ENCODE measurements at regions not wholly inside any gene's neighbourhood (a gene's known extent, or its start where the extent isn't known, plus 50 kb on each side); places are given as distances from the start of the nearest gene placed in this dataset.
"Not testable (repeated sequence)": the region's sequence is repeated elsewhere in the genome, so short reads cannot be mapped to it uniquely, and the experiment has no call there.

DNA sequence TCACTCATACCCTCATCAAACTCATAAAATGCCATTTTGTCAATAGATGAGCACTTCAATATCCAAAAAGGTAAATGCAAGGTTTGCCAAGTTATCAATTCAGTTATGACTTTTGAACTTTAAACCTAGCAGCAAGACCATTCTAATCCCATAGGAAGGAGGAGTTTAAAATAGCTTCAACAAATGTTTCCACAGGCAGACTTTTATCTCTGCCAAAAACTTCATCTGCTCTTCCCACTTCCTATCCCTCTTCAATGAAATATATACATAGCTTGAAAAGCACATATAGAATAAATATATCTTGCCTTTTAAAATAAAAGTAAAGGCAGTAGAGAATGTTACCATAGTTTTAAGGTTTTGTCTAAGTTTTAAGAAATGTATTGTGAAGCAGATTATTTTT, 1749.1 kb upstream of the SEL1L start:
- no peaks in the 10 kb centered on the region for H3K36me3 ChIP-seq (ENCODE audit: control insufficient read depth in 1 of 2, insufficient read depth in 2 of 2, low read length in 1 of 2)
- intact Hi-C loops (cut with DNase I) = no loop called here
- DNase-seq (no peak), ATAC-seq (ENCODE audit: low FRiP score) (no peak)
- H3K27ac ChIP-seq (ENCODE audit: low read depth in 1 of 2, low read length in 2 of 2) = no peak overlapping the region
- no peaks in the 10 kb centered on the region for H3K4me1 ChIP-seq (ENCODE audit: control insufficient read depth in 1 of 2, insufficient read depth in 2 of 2, low read length in 2 of 2)
- H3K4me3 ChIP-seq (ENCODE audit: low read length in 2 of 2) = no peak overlapping the region
- no peaks in the 10 kb centered on the region for H3K27me3 ChIP-seq (ENCODE audit: control insufficient read depth in 1 of 2, insufficient read depth in 2 of 2, low read length in 1 of 2)
- H3K9me3 ChIP-seq (ENCODE audit: control insufficient read depth, low read length) = no peaks in the 10 kb centered on the region

DNA sequence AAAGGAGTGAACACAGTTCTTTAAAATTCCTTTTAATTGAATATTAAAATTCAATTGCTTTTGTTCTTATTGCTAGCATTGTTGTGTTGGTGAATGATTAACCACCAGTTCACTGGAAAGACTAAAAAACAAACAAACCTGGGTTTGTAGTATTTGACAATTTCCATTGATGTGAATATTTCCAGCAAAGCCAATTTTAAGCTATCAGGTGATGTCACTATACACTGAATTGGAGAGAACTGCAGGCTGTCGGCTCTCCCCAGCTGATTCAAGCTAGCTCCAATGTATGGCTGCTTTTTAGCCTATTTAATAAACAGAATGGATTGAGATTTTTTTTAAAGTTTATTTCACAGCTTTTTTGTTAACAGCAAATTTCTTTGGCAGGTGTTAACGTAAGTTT, 1753.6 kb upstream of the SEL1L start:
- H3K4me1 ChIP-seq (ENCODE audit: control insufficient read depth in 1 of 2, insufficient read depth in 2 of 2, low read length in 2 of 2) = no peaks in the 10 kb centered on the region
- no peak for DNase-seq
- no peaks in the 10 kb centered on the region for H3K9me3 ChIP-seq (ENCODE audit: control insufficient read depth, low read length)
- intact Hi-C loops (cut with DNase I) = no loop called here
- H3K27me3 ChIP-seq (ENCODE audit: control insufficient read depth in 1 of 2, insufficient read depth in 2 of 2, low read length in 1 of 2) = peaks cover 0 to 1% of the 10 kb centered on the region in 2 donors
- WGBS, 2 donors = 92 to 94% methylated on average over 2 of the region's 2 CpGs
- no peaks in the 10 kb centered on the region for H3K36me3 ChIP-seq (ENCODE audit: control insufficient read depth in 1 of 2, insufficient read depth in 2 of 2, low read length in 1 of 2)
- no peak overlapping the region for H3K27ac ChIP-seq (ENCODE audit: low read depth in 1 of 2, low read length in 2 of 2)
- no peak overlapping the region for H3K4me3 ChIP-seq (ENCODE audit: low read length in 2 of 2)
- ATAC-seq (ENCODE audit: low FRiP score) = no peak

DNA sequence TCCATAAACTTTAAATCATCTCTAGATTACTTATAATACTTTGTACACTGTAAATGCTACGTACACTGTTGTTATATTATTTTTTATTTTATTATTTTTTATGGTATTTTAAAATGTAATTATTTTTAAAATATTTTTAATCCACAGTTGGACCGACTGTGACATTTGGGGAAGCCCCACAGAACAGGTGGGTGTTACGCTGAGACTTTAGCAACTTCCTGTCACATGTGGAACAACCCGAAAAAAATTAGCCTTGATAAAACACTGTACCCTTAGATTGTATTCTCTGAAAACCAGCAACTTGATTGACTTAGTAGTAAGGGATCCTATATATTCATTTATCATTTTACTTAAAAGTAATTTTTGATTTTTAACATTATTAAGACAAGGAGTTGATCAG, 1755.7 kb upstream of the SEL1L start:
- intact Hi-C loops (cut with DNase I) = no loop called here
- Histone ChIP-seq H3K9me3 (ENCODE audit: control insufficient read depth, low read length) (no peaks in the 10 kb centered on the region), H3K4me3 (ENCODE audit: low read length in 2 of 2) (no peak overlapping the region), H3K27ac (ENCODE audit: low read depth in 1 of 2, low read length in 2 of 2) (no peak overlapping the region), H3K4me1 (ENCODE audit: control insufficient read depth in 1 of 2, insufficient read depth in 2 of 2, low read length in 2 of 2) (no peaks in the 10 kb centered on the region), H3K36me3 (ENCODE audit: control insufficient read depth in 1 of 2, insufficient read depth in 2 of 2, low read length in 1 of 2) (no peaks in the 10 kb centered on the region), H3K27me3 (ENCODE audit: control insufficient read depth in 1 of 2, insufficient read depth in 2 of 2, low read length in 1 of 2) (peaks cover 0 to 1% of the 10 kb centered on the region in 2 donors)
- WGBS, 2 donors = 88 to 89% methylated on average over 4 of the region's 4 CpGs
- no peak for DNase-seq
- ATAC-seq (ENCODE audit: low FRiP score) = no peak

DNA sequence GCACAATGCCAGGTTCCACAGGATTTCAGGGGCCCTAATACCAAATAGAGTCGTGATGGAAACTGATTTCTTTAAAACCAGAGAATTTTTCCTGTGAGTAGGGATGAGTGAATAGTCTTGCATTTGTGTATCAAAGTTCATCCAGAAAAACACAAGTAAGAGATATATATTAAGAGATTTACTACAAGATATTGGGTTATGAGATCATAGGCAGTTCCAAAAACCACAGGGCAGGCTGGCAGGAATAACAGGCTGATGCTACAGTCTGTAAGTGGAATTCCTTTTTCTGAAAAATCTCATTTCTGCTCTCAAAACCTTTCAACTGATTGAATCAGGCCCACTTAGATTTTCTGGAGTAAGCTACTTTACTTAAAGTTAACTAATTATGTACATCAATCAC, 1756.2 kb upstream of the SEL1L start:
- Histone ChIP-seq H3K27me3 (ENCODE audit: control insufficient read depth in 1 of 2, insufficient read depth in 2 of 2, low read length in 1 of 2) (peaks cover 0 to 1% of the 10 kb centered on the region in 2 donors), H3K4me1 (ENCODE audit: control insufficient read depth in 1 of 2, insufficient read depth in 2 of 2, low read length in 2 of 2) (no peaks in the 10 kb centered on the region), H3K4me3 (ENCODE audit: low read length in 2 of 2) (no peak overlapping the region), H3K36me3 (ENCODE audit: control insufficient read depth in 1 of 2, insufficient read depth in 2 of 2, low read length in 1 of 2) (no peaks in the 10 kb centered on the region), H3K27ac (ENCODE audit: low read depth in 1 of 2, low read length in 2 of 2) (no peak overlapping the region), H3K9me3 (ENCODE audit: control insufficient read depth, low read length) (no peaks in the 10 kb centered on the region)
- ATAC-seq (ENCODE audit: low FRiP score) (no peak), DNase-seq (no peak)
- 73 to 79% methylated on average over 1 of the region's 1 CpG for WGBS, 2 donors
- intact Hi-C loops (cut with DNase I) = no loop called here

DNA sequence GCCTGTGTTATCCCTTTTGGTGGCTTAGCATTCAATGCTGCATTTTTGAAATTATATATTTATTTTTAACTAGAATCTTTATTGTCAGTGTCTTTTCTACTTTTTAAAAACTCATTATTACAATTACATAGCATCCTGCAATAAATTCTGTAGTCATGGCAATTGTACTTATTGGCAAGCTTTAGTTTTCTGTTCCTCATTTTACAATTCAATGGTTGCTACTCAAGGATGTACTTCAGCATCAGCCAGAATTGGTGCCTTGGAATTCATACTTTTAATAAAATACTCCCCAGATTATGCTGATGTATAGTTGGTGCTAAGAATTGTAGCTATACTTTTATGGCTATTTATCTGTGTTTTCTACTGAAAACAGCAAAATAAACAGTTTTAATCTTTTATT, 1756.8 kb upstream of the SEL1L start:
- ATAC-seq (ENCODE audit: low FRiP score) = no peak
- no peak for DNase-seq
- Histone ChIP-seq H3K27ac (ENCODE audit: low read depth in 1 of 2, low read length in 2 of 2) (no peak overlapping the region), H3K27me3 (ENCODE audit: control insufficient read depth in 1 of 2, insufficient read depth in 2 of 2, low read length in 1 of 2) (peaks cover 0 to 1% of the 10 kb centered on the region in 2 donors), H3K4me1 (ENCODE audit: control insufficient read depth in 1 of 2, insufficient read depth in 2 of 2, low read length in 2 of 2) (no peaks in the 10 kb centered on the region), H3K4me3 (ENCODE audit: low read length in 2 of 2) (no peak overlapping the region), H3K9me3 (ENCODE audit: control insufficient read depth, low read length) (no peaks in the 10 kb centered on the region), H3K36me3 (ENCODE audit: control insufficient read depth in 1 of 2, insufficient read depth in 2 of 2, low read length in 1 of 2) (no peaks in the 10 kb centered on the region)
- intact Hi-C loops (cut with DNase I) = no loop called here

DNA sequence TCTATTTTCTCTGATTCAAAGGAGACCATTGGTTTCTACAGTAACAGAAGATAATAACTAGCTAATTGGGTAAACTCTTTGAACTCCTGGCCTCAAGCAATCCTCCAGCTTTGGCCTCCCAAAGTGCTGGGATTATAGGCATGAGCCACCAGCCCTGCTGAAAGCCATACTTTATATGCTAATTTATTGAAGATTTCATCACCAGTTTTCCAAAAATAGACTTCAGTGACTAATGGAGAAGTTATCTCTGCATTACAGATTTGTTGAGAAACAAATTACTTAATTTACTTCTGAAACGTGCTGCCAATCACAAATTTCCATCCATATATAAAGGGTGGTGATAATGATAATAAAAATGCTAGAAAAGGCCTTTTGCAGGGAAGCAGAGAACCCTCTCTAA, 1758.1 kb upstream of the SEL1L start:
- Histone ChIP-seq H3K27ac (ENCODE audit: low read depth in 1 of 2, low read length in 2 of 2) (no peak overlapping the region), H3K27me3 (ENCODE audit: control insufficient read depth in 1 of 2, insufficient read depth in 2 of 2, low read length in 1 of 2) (peaks cover 0 to 1% of the 10 kb centered on the region in 2 donors), H3K9me3 (ENCODE audit: control insufficient read depth, low read length) (no peaks in the 10 kb centered on the region), H3K4me3 (ENCODE audit: low read length in 2 of 2) (no peak overlapping the region), H3K4me1 (ENCODE audit: control insufficient read depth in 1 of 2, insufficient read depth in 2 of 2, low read length in 2 of 2) (no peaks in the 10 kb centered on the region), H3K36me3 (ENCODE audit: control insufficient read depth in 1 of 2, insufficient read depth in 2 of 2, low read length in 1 of 2) (no peaks in the 10 kb centered on the region)
- intact Hi-C loops (cut with DNase I) = no loop called here
- DNase-seq (no peak), ATAC-seq (ENCODE audit: low FRiP score) (no peak)
- WGBS, 2 donors = 73 to 84% methylated on average over 1 of the region's 1 CpG

DNA sequence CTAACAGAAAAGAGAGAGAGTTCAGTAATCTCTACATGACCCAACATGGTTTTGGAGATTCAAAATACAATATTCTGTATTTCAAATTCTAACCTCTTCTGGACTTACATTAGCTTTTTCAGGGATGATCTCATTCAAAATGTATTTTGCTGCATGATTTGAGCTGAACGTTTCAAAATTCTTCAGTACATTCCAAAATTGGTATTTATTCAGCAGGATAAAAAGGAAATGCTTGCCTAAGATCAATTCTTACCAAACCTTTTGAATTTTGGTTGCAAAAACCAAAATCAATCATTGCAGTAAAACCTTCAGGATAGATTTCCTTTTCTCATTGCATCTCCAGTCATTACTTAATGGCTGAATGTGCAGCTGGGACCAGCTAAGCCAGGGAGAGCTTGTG, 1761.3 kb upstream of the SEL1L start:
- no peaks in the 10 kb centered on the region for H3K27me3 ChIP-seq (ENCODE audit: control insufficient read depth in 1 of 2, insufficient read depth in 2 of 2, low read length in 1 of 2)
- intact Hi-C loops (cut with DNase I) = no loop called here
- 2 to 5% methylated on average over 1 of the region's 1 CpG for WGBS, 2 donors
- H3K4me3 ChIP-seq (ENCODE audit: low read length in 2 of 2) = no peak overlapping the region
- H3K4me1 ChIP-seq (ENCODE audit: control insufficient read depth in 1 of 2, insufficient read depth in 2 of 2, low read length in 2 of 2) = no peaks in the 10 kb centered on the region
- DNase-seq = no peak
- no peaks in the 10 kb centered on the region for H3K36me3 ChIP-seq (ENCODE audit: control insufficient read depth in 1 of 2, insufficient read depth in 2 of 2, low read length in 1 of 2)
- H3K27ac ChIP-seq (ENCODE audit: low read depth in 1 of 2, low read length in 2 of 2) = no peak overlapping the region
- ATAC-seq (ENCODE audit: low FRiP score) = no peak
- H3K9me3 ChIP-seq (ENCODE audit: control insufficient read depth, low read length) = no peaks in the 10 kb centered on the region

DNA sequence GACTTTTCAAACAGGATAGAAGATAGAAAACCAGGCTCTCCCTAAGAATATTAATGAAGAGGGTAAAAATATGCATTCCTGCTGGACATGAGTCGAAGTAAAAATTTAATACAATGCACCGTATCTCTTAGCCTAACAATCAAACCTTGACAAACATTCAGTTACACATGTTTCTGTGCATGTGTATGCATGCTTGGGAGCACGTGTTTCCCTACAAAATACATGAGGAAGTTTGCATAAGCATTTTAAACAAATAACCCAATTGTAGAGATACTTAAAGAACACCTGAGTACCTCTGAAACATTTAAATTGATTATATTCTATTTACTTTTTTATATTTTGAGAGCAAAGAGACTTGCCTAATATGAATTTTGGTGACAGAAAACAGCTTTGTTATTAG, 1763.7 kb upstream of the SEL1L start:
- Histone ChIP-seq H3K4me1 (ENCODE audit: control insufficient read depth in 1 of 2, insufficient read depth in 2 of 2, low read length in 2 of 2) (no peaks in the 10 kb centered on the region), H3K36me3 (ENCODE audit: control insufficient read depth in 1 of 2, insufficient read depth in 2 of 2, low read length in 1 of 2) (no peaks in the 10 kb centered on the region), H3K4me3 (ENCODE audit: low read length in 2 of 2) (no peak overlapping the region), H3K9me3 (ENCODE audit: control insufficient read depth, low read length) (no peaks in the 10 kb centered on the region), H3K27ac (ENCODE audit: low read depth in 1 of 2, low read length in 2 of 2) (no peak overlapping the region), H3K27me3 (ENCODE audit: control insufficient read depth in 1 of 2, insufficient read depth in 2 of 2, low read length in 1 of 2) (no peaks in the 10 kb centered on the region)
- WGBS, 2 donors = 90% methylated on average over 3 of the region's 3 CpGs
- no peak for DNase-seq
- no peak for ATAC-seq (ENCODE audit: low FRiP score)
- intact Hi-C loops (cut with DNase I) = no loop called here

DNA sequence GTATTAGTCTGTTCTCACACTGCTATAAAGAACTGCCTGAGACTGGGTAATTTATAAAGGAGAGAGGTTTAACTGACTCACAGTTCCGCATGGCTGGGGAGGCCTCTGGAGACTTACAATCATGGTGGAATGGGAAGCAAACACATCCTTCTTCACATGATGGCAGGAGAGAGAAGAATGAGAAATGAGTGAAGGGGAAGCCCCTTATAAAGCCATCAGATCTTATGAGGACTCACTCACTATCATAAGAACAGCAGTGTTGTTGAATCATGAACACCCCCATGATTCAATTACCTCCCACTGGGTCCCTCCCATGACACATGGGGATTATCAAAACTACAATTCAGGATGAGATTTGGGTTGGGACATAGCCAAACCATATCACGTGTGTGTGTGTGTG, 1764.4 kb upstream of the SEL1L start:
- H3K4me1 ChIP-seq (ENCODE audit: control insufficient read depth in 1 of 2, insufficient read depth in 2 of 2, low read length in 2 of 2); intact Hi-C loops (cut with DNase I): not testable (repeated sequence)
- WGBS, 2 donors = 78 to 85% methylated on average over 2 of the region's 2 CpGs

More for the DNA sequence above, 1764.4 kb upstream of the SEL1L start:
- H3K36me3 ChIP-seq (ENCODE audit: control insufficient read depth in 1 of 2, insufficient read depth in 2 of 2, low read length in 1 of 2); ATAC-seq (ENCODE audit: low FRiP score); H3K9me3 ChIP-seq (ENCODE audit: control insufficient read depth, low read length); H3K4me3 ChIP-seq (ENCODE audit: low read length in 2 of 2); H3K27me3 ChIP-seq (ENCODE audit: control insufficient read depth in 1 of 2, insufficient read depth in 2 of 2, low read length in 1 of 2); DNase-seq; H3K27ac ChIP-seq (ENCODE audit: low read depth in 1 of 2, low read length in 2 of 2): not testable (repeated sequence)

Measured in aorta (tissue), 5 donors.